ENCODE measurements at regions not wholly inside any gene's neighbourhood (a gene's known extent, or its start where the extent isn't known, plus 50 kb on each side); places are given as distances from the start of the nearest gene placed in this dataset.

- no TSS peak for BruUV-seq (replicated peaks)
- TF ChIP-seq CTCF (conservative IDR thresholded peaks at IDR 0.05) = no peak
- TF ChIP-seq EZH2 (IDR thresholded peaks at IDR 0.05; ENCODE audit: low read depth) = no peak
- H3K79me2 ChIP-seq (ENCODE audit: low read depth) = no peaks in the 10 kb centered on the region
- no peaks in the 10 kb centered on the region for H4K20me1 ChIP-seq (ENCODE audit: insufficient read depth)
- H3K36me3 ChIP-seq (ENCODE audit: low read depth) = no peaks in the 10 kb centered on the region
- CTCF ChIA-PET = no interaction called here
- H3K27me3 ChIP-seq (ENCODE audit: insufficient read depth, low read depth) = peaks cover 14% of the 10 kb centered on the region; the same call in 1 of the 2 replicates
- no peak overlapping the region for H3K4me2 ChIP-seq
- POLR2A ChIA-PET (ENCODE audit: unreplicated experiment) = no interaction called here
- no peak overlapping the region for H3K4me3 ChIP-seq
- intact Hi-C loops (cut with micrococcal nuclease; ENCODE audit: unreplicated experiment) = no loop called here
- H3F3A ChIP-seq (ENCODE audit: insufficient read depth, low read depth) = no peaks in the 10 kb centered on the region
- no peak overlapping the region for H3K27ac ChIP-seq
- H3K4me1 ChIP-seq (replicated peaks; ENCODE audit: insufficient read depth) = no peaks in the 10 kb centered on the region
- H3K9me3 ChIP-seq (ENCODE audit: insufficient read depth, low read depth) = no peaks in the 10 kb centered on the region
- no peaks in the 10 kb centered on the region for H3K9me2 ChIP-seq (ENCODE audit: insufficient read depth)
- no peak for DNase-seq
- no peak overlapping the region for H2AFZ ChIP-seq
These were observed 583.1 kb upstream of the SALL1 start for GRCh38 chr16:51734220-51734619.

GRCh38 chr16:51733181-51733580, 582.1 kb upstream of the SALL1 start:
- no peak for DNase-seq
- Histone ChIP-seq H3F3A (ENCODE audit: insufficient read depth, low read depth) (no peaks in the 10 kb centered on the region), H3K36me3 (ENCODE audit: low read depth) (no peaks in the 10 kb centered on the region), H3K9me3 (ENCODE audit: insufficient read depth, low read depth) (no peaks in the 10 kb centered on the region), H2AFZ (no peak overlapping the region), H3K27ac (no peak overlapping the region), H4K20me1 (ENCODE audit: insufficient read depth) (no peaks in the 10 kb centered on the region), H3K4me1 (replicated peaks; ENCODE audit: insufficient read depth) (no peaks in the 10 kb centered on the region), H3K4me2 (no peak overlapping the region), H3K9me2 (ENCODE audit: insufficient read depth) (no peaks in the 10 kb centered on the region), H3K27me3 (ENCODE audit: insufficient read depth, low read depth) (peaks cover 14% of the 10 kb centered on the region; the same call in 1 of the 2 replicates), H3K4me3 (no peak overlapping the region), H3K79me2 (ENCODE audit: low read depth) (no peaks in the 10 kb centered on the region)
- BruUV-seq (replicated peaks) = no TSS peak
- no peak for TF ChIP-seq EZH2 (IDR thresholded peaks at IDR 0.05; ENCODE audit: low read depth)
- no peak for TF ChIP-seq CTCF (conservative IDR thresholded peaks at IDR 0.05)
- POLR2A ChIA-PET (ENCODE audit: unreplicated experiment) = no interaction called here
- CTCF ChIA-PET = no interaction called here
- intact Hi-C loops (cut with micrococcal nuclease; ENCODE audit: unreplicated experiment) = no loop called here

GRCh38 chr16:51731160-51731559, 580.1 kb upstream of the SALL1 start:
- Histone ChIP-seq H3K4me2 (no peak overlapping the region), H3K79me2 (ENCODE audit: low read depth) (no peaks in the 10 kb centered on the region), H3K4me3 (no peak overlapping the region), H3K36me3 (ENCODE audit: low read depth) (no peaks in the 10 kb centered on the region), H3K27ac (no peak overlapping the region), H3K27me3 (ENCODE audit: insufficient read depth, low read depth) (peaks cover 14% of the 10 kb centered on the region; the same call in 1 of the 2 replicates), H3K4me1 (replicated peaks; ENCODE audit: insufficient read depth) (no peaks in the 10 kb centered on the region), H3K9me3 (ENCODE audit: insufficient read depth, low read depth) (no peaks in the 10 kb centered on the region; the same call in 1 of the 2 replicates), H3F3A (ENCODE audit: insufficient read depth, low read depth) (no peaks in the 10 kb centered on the region), H3K9me2 (ENCODE audit: insufficient read depth) (no peaks in the 10 kb centered on the region; the same call in 1 of the 2 replicates), H2AFZ (no peak overlapping the region), H4K20me1 (ENCODE audit: insufficient read depth) (no peaks in the 10 kb centered on the region)
- no peak for DNase-seq
- POLR2A ChIA-PET (ENCODE audit: unreplicated experiment) = no interaction called here
- TF ChIP-seq CTCF (conservative IDR thresholded peaks at IDR 0.05) (no peak), EZH2 (IDR thresholded peaks at IDR 0.05; ENCODE audit: low read depth) (no peak)
- CTCF ChIA-PET = no interaction called here
- intact Hi-C loops (cut with micrococcal nuclease; ENCODE audit: unreplicated experiment) = no loop called here
- BruUV-seq (replicated peaks) = no TSS peak
